Smooth muscle cell (in vitro differentiated cells): ENCODE measurements at regions not wholly inside any gene's neighbourhood (a gene's known extent, or its start where the extent isn't known, plus 50 kb on each side); places are given as distances from the start of the nearest gene placed in this dataset.

Experiments
- DNase-seq: peaks from one replicate; lab custom pipeline; 2025; ENCODE audit not compliant: unreplicated experiment; lab: John Stamatoyannopoulos, UW
- H2AFZ ChIP-seq: fragments of 200-600 bp; sonication (generic); 2 replicates; pipeline ENCODE4 v1.6.0; 2016; ENCODE audit warnings: antibody characterized with exemption, low read depth, mild to moderate bottlenecking
- H3F3A ChIP-seq: fragments of 200-600 bp; sonication (generic); 2 replicates; pipeline ENCODE4 v1.6.0; 2017; ENCODE audit warnings: antibody characterized with exemption, low read depth
- H3K27ac ChIP-seq: fragments of 200-600 bp; sonication (generic); 2 replicates; pipeline ENCODE4 v1.5.1; 2016; ENCODE audit warnings: low read depth, mild to moderate bottlenecking
- H3K27me3 ChIP-seq: fragments of 200-600 bp; sonication (generic); 2 replicates; pipeline ENCODE4 v1.6.1; 2016; ENCODE audit warnings: low read depth, mild to moderate bottlenecking
- H3K36me3 ChIP-seq: fragments of 200-600 bp; sonication (generic); 2 replicates; pipeline ENCODE4 v1.5.1; 2016; ENCODE audit warnings: low read depth
- H3K4me1 ChIP-seq: fragments of 200-600 bp; sonication (generic); 2 replicates; pipeline ENCODE4 v1.5.1; 2016; ENCODE audit warnings: low read depth
- H3K4me2 ChIP-seq: fragments of 200-600 bp; sonication (generic); 2 replicates; pipeline ENCODE4 v1.6.0; 2016; ENCODE audit warnings: mild to moderate bottlenecking
- H3K4me3 ChIP-seq: fragments of 200-600 bp; sonication (generic); 2 replicates; pipeline ENCODE4 v1.5.1; 2016; ENCODE audit warnings: mild to moderate bottlenecking
- H3K79me2 ChIP-seq: fragments of 200-600 bp; sonication (generic); 2 replicates; pipeline ENCODE4 v1.6.0; 2016; ENCODE audit warnings: low read depth, mild to moderate bottlenecking
- H3K9ac ChIP-seq: fragments of 200-600 bp; sonication (generic); 2 replicates; pipeline ENCODE4 v1.6.0; 2016; ENCODE audit warnings: low read depth
- H3K9me3 ChIP-seq: fragments of 200-600 bp; sonication (generic); replicated peaks from 2 replicates; pipeline ENCODE4 v1.5.1; 2016; ENCODE audit warnings: low read depth
- H4K20me1 ChIP-seq: fragments of 200-600 bp; sonication (generic); 2 replicates; pipeline ENCODE4 v1.6.0; 2016; ENCODE audit warnings: low read depth
- CTCF ChIP-seq: fragments of 200-600 bp; sonication (generic); IDR thresholded peaks from 2 replicates; pipeline ENCODE4 v1.5.1; 2017; ENCODE audit warnings: borderline replicate concordance, mild to moderate bottlenecking, antibody characterized with exemption; ENCODE audit not compliant: insufficient read depth, poor library complexity, severe bottlenecking
- WGBS: methylation state at CpG from one replicate; pipeline ENCODE4 v1.1.7; 2016; ENCODE audit warnings: low lambda C conversion rate; 5-methylcytosine and 5-hydroxymethylcytosine counted together

DNA sequence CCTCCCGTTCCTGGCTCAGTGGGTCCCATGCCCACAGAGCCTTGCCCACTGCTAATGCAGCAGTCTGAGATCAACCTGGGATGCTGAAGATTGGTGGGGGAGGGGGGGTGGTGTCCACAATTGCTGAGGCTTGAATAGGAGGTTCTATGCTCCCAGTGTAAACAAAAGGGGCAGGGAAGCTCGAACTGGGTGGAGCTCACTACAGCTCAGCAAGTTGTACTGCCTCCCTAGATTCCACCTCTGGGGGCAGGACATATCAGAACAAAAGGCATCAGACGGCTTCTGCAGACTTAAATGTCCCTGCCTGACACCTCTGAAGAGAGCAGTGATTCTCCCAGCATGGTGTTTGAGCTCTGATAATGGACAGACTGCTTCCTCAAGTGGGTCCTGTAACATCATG lies 885.6 kb upstream of the COX7C start:
- WGBS, result 88% methylated on average over 3 of the region's 3 CpGs
- TF ChIP-seq CTCF, result no peak
- no peaks in the 10 kb centered on the region for H3K27me3 ChIP-seq
- H3K4me1 ChIP-seq, result no peaks in the 10 kb centered on the region
- no peak overlapping the region for H3K4me3 ChIP-seq
- DNase-seq, result no peak
- no peaks in the 10 kb centered on the region for H3K36me3 ChIP-seq
- H3K4me2 ChIP-seq, result no peak overlapping the region
- H2AFZ ChIP-seq, result no peak overlapping the region
- no peaks in the 10 kb centered on the region for H3K9me3 ChIP-seq
- H3K9ac ChIP-seq, result no peak overlapping the region
- H4K20me1 ChIP-seq, result no peaks in the 10 kb centered on the region
- no peak overlapping the region for H3K27ac ChIP-seq
- H3F3A ChIP-seq, result no peaks in the 10 kb centered on the region
- H3K79me2 ChIP-seq, result no peaks in the 10 kb centered on the region

DNA sequence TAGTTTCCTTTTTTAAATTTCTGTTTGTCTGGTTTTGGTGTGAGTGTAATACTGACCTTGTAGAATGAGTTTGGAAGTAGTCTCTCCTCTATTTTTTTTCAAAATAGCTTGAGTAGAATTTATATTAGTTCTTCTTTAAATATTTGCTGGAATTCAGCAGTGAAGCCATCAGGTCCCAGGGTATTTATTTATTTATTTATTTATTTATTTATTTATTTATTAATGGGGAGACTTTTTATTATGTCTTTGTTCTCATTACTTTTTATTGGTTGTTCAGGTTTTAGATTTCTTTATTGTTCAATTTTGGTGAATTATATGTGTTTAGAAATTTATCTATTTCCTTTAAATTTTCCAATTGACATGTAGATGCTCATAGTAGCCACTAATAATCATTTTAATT lies 875.8 kb upstream of the COX7C start:
- Histone ChIP-seq H4K20me1 (no peaks in the 10 kb centered on the region), H3K4me1 (no peaks in the 10 kb centered on the region), H3K4me3 (no peak overlapping the region), H3K27me3 (no peaks in the 10 kb centered on the region), H3K36me3 (no peaks in the 10 kb centered on the region), H3K4me2 (no peak overlapping the region), H3K27ac (no peak overlapping the region), H3F3A (no peaks in the 10 kb centered on the region), H3K9me3 (no peaks in the 10 kb centered on the region), H2AFZ (no peak overlapping the region), H3K9ac (no peak overlapping the region), H3K79me2 (no peaks in the 10 kb centered on the region)
- no peak for TF ChIP-seq CTCF
- DNase-seq, result no peak

DNA sequence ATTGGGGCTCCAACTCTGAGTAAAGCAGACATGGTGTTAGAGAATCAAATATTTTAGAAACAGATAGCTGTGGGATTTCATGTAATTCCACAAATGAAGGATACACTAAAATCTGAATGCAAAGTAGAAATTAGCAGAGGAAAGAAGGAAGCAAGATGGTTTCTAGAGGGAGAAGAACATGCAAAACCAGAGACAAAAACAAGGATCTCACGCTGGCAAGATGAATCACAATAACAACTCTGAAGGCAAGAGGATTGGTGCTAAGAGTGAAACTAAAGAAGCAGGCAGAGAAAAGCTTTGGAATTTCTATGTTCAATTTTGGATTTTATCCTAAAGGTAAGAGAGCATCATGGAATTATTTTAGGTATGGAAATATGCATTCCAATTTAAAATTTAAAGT lies 857.2 kb upstream of the COX7C start:
- Histone ChIP-seq H3K4me3 (no peak overlapping the region), H3K9me3 (no peaks in the 10 kb centered on the region), H3K36me3 (no peaks in the 10 kb centered on the region), H3K27me3 (no peaks in the 10 kb centered on the region), H2AFZ (peak overlapping the region; percentile 56), H3K4me1 (peaks cover 3% of the 10 kb centered on the region), H3K4me2 (peak overlapping the region; percentile 11), H3K27ac (no peak overlapping the region), H3K79me2 (no peaks in the 10 kb centered on the region), H3F3A (no peaks in the 10 kb centered on the region), H4K20me1 (no peaks in the 10 kb centered on the region), H3K9ac (no peak overlapping the region)
- WGBS, result 44% methylated on average over 1 of the region's 1 CpG
- no peak for DNase-seq
- no peak for TF ChIP-seq CTCF

DNA sequence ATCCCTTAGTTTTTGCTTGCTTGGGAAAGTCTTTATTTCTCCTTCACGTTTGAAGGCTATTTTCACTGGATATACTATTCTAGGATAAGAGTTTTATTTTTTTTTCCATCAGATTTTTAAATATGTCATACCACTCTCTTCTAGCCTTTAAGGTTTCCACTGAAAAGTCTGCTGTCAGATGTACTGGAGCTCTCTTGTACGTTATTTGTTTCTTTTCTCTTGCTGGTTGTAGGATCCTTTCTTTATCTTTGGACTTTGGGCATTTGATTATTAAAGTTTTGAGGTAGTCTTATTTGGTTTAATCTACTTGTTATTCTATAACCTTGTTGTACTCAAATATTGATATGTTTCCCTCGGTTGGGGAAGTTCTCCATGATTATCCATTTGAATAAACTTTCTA lies 848.4 kb upstream of the COX7C start:
- WGBS, result 87% methylated on average over 3 of the region's 3 CpGs
- Histone ChIP-seq H3K27ac (no peak overlapping the region), H3K36me3 (no peaks in the 10 kb centered on the region), H3F3A (no peaks in the 10 kb centered on the region), H4K20me1 (no peaks in the 10 kb centered on the region), H3K9ac (no peak overlapping the region), H2AFZ (no peak overlapping the region), H3K4me3 (no peak overlapping the region), H3K4me2 (no peak overlapping the region), H3K27me3 (no peaks in the 10 kb centered on the region), H3K4me1 (no peaks in the 10 kb centered on the region), H3K79me2 (no peaks in the 10 kb centered on the region), H3K9me3 (peaks cover 5% of the 10 kb centered on the region)
- no peak for TF ChIP-seq CTCF
- no peak for DNase-seq
